DMS53 (cell line): ENCODE measurements at regions not wholly inside any gene's neighbourhood (a gene's known extent, or its start where the extent isn't known, plus 50 kb on each side); places are given as distances from the start of the nearest gene placed in this dataset.
A peak's percentile ranks its signal among the peaks of the same experiment; 100 is the strongest.

Experiments used
- DNase-seq: peaks from one replicate; lab custom pipeline; 2025; lab: John Stamatoyannopoulos, UW

- no peak for DNase-seq
Measured at GRCh38 chr18:78207942-78208341, 771.7 kb upstream of the SALL3 start.

DNA sequence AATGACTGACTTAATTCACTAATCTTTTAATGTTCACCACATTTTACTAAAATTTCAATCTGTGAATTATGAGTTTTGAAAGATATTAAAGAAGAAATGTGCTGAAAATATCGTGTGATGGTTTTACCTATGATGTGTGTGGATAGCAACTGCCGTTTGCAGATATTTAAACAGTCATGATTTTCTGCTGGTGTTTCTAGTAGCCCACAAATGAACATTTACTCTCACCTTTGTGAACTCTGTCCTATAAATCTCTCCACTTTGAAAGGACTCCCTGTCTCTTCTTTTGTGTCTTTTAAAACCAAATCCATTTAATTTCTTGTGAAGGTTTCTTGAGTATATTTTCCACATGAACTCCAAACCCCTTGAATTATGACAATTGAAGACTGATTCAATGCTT lies 771.2 kb upstream of the SALL3 start:
- no peak for DNase-seq

DNA sequence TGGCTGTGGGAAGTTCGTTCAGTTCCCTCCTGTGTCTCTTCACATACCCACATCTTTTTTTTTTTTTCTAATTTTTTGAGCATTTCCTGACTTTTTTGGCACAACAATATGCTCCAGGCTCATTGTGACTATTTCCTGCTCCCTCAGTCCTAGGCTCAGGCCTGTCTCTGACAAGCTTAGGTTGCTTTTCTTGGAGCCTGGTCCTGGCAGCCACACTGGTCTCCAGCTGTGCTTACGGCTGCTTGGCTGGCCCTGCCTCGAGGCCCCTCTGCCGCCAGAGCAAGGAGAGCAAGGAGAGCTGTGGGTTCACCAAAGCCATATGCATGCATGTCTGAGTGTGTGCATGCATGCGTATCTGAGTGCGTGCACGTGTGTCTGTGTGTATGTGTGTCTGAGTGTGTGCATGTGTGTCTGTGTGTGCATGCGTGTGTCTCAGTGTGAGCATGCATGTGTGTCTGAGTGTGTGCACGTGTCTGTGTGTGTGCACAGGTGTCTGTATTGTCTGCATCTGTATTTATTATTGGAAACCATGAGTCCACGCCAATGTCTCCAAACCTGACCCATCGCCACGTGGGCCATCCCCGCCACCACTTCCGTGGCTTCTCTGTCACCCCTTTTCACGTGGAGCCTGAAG lies 766.1 kb upstream of the SALL3 start:
- no peak for DNase-seq

GRCh38 chr18:78221496-78221895 lies 758.1 kb upstream of the SALL3 start:
- no peak for DNase-seq

- no peak for DNase-seq
Measured at GRCh38 chr18:78228974-78229373, 750.6 kb upstream of the SALL3 start.

- DNase-seq: no peak
Measured at GRCh38 chr18:78230911-78231310, 748.7 kb upstream of the SALL3 start.

GRCh38 chr18:78232196-78232595 lies 747.4 kb upstream of the SALL3 start:
- DNase-seq: no peak

GRCh38 chr18:78237864-78238263 lies 741.8 kb upstream of the SALL3 start:
- no peak for DNase-seq

- peak; percentile 37 for DNase-seq
Measured at GRCh38 chr18:78238404-78239089, 741.1 kb upstream of the SALL3 start.

DNA sequence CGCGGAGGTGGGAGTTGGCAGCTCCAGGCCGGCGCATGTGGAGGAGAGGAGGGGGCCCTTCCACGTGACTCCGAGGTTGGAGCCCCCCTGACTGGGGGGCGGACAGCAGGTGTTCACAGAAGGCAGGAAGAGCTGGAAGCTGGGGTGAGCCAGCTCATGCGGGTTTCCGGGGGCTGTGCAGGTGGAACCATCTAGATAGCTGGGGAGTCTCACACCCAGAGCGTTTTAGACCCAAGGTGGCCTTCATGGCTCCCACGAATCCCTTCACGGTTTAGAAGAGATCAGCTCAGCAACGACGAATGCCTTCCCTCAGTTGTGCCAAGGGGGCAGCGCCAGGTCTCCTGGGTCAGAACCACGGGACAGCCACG lies 740.5 kb upstream of the SALL3 start:
- no peak for DNase-seq

GRCh38 chr18:78240101-78240500 lies 739.5 kb upstream of the SALL3 start:
- DNase-seq: no peak

GRCh38 chr18:78240627-78241252 lies 738.9 kb upstream of the SALL3 start:
- no peak for DNase-seq

GRCh38 chr18:78241535-78242253 lies 737.9 kb upstream of the SALL3 start:
- DNase-seq: no peak

DNA sequence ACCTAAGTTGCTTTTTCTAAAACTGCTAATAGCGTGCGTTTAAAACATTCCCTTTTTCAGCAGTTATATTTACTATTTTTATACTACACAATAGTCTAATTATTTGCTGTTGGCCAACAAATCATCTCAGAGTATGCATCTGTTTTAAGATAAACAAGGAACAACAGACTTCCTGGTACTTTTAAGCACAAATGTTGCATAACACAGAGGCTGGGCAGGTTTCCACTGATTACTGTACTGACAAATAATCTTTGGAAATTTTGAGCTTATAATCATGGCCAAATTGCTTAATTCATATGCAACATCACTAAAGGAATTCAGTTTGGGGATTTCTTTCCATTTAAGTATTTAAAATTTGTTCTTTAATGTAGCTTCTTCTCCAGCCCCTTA lies 737.4 kb upstream of the SALL3 start:
- no peak for DNase-seq

DNA sequence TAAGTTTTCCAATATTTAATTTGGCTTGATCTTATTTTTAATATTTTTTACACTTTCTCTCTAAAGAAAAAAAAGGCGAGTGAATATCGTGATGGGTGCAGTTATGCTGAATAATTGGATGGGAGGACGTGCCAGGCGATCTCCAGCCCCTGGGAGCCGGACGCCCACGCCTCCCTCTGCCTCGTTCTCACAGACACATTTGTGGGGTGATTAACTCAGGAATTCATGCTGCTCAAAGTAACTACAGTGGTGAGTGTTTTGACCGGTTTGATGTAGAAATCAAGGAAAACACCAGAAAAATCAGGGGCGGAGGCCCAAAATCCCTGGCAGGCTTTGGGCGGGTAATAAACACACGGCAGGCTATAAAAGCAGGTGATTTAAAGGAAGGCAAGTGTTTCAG lies 736.8 kb upstream of the SALL3 start:
- DNase-seq: no peak

GRCh38 chr18:78244779-78245178 lies 734.8 kb upstream of the SALL3 start:
- DNase-seq: no peak

DNA sequence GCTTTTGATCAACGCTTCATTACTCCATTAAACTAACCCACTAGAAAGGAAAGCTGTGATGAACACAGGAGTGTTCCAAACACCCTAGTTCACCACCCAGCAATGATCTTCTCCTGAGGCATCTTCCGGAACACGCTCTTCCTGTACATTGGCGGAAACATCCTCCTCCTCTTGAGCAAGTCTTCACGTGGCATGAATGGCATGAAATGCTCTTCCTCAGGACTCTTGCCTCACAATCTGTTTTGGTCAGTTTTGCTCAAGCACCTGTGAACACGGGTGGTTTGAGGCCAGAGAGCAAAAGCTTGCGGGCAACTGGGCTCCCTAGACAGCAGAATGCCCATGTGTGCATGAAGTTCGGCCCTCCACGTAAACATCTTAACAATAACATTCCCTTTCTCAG lies 734.2 kb upstream of the SALL3 start:
- no peak for DNase-seq

- no peak for DNase-seq
Measured at GRCh38 chr18:78246050-78246449, 733.6 kb upstream of the SALL3 start.

DNA sequence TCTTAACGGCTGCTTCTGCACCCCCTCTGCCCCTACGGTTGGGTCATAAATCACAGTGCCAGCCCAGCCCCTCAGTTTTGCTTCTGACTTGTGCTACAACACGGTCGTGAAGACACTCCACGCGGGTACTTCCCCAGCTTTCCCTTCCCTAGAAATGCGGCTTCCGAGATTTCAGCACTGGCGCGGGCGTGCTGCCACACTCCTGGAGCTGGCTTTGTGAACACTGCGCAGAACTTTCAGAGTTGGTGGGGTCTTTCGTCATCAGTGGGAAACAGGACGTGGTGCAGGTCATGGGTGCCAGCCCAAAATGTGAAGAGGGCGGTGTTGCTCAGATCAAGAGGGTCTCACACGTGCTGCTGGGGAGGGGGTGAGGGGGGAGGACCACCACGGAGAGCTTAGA lies 733.0 kb upstream of the SALL3 start:
- DNase-seq: no peak

DNA sequence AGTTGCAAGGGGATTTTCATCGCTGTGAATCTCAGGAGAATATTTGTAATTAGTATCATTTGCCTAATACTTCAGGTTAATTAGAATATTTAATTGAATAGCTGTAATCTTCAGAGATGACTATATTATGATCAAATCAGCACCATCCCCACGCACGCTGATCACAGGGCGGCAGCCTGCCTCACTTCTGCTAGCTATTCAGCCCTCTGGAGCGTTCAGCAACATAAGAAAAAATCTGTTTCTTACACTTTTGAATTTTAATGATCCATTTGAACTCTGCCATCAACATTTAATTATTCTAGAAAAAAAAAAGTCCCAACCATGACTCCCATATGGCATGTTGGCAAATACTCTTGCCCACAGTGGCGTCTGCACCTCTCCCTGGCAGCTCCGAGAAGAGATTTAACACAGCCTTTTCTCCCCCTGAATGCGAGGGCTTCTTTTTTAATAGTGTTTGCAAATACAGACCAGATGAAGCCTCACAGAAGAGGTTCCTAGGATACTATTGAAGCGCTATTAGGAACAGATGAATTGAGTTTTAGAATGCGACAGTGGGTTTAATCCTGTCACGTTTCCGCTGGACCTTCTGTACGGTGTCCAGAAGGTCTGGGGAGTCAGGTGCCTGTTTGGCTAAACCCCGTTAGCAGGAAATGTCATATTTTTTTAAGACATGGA lies 731.9 kb upstream of the SALL3 start:
- no peak for DNase-seq

GRCh38 chr18:78255013-78255412 lies 724.6 kb upstream of the SALL3 start:
- no peak for DNase-seq

DNA sequence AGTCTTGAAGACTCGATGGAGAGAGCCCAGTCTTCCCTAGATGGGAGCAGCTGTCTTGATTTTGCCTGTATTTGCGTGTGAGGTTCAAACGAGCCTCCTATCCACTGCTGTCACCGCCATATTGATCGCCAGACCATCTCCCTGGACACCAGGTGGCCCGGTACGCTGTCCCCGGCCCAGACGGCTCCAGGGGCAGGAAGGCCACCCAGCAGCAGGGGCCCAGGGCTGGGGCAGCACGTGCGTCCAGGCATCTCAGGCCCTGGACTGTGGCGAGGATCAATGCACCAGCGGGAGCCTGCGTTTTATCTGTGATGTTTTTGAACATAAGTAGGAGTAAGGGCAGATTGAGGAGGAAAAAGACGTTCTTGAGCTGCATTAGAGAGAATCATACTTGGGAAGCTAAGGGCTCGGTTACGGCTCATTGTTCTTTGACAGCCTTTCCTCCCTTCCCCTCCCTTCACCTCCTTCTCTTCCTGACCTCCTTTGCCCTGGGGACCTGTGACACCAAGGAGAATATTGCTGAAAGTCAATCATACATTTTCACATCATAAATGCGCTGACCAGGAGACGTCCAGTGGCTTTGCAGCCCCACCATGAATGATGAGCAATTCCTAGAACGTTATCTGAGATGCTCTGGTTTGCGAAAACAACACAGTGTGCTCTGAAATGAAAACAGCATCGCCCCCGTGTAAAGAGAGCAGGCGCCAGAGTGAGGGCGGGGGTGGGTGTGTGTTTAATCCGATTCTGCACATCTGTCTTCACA lies 711.2 kb upstream of the SALL3 start:
- DNase-seq: no peak
